ENCODE measurements at regions not wholly inside any gene's neighbourhood (a gene's known extent, or its start where the extent isn't known, plus 50 kb on each side); places are given as distances from the start of the nearest gene placed in this dataset.

DNA sequence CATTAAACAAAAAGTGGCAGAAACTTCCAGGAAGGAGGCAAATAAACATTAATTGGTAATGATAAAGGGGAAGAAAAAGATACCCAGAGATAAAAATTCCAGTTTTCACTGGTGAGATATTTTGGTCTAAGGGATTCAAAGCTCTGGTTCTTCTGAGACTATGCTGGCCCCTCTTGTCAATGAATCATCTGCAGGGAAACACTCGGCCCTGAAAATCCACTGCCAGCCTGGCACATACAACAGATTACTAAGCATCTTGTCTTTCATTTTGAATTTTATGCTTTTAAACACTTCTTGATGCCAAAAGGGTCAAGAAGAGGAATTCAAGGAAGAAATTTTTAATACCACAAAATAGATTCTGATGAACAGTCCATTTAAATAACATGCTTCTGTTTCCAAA is 1603.8 kb upstream of the ZEB2 start:
- H3K36me3 ChIP-seq (ENCODE audit: low read depth), result no peaks in the 10 kb centered on the region
- no peaks in the 10 kb centered on the region for H3K9me3 ChIP-seq
- intact Hi-C loops (cut with DNase I, micrococcal nuclease), result no loop called here
- no peak for TF ChIP-seq CTCF (IDR thresholded peaks at IDR 0.05)
- H3K4me1 ChIP-seq (ENCODE audit: low read depth), result no peaks in the 10 kb centered on the region
- H3K4me3 ChIP-seq, result no peak overlapping the region
- ATAC-seq (no peak), DNase-seq (no peak)

DNA sequence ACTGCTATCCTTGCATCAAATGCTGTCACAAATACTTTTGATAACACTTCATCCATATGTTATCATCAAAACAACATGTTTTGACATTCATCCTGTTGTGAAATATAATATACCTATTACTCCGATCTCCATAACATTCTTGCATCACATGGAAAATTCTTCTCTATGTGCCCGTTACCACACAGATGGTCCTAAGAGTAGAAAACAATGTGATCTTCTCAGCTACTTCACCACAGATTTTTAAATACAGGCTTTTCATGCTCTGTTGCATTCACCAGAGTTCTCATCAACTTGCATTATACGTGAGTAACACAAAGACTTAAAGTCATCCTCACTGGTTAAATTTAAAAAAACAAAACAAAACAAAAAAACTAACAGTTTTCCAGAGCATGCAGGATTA is 1603.3 kb upstream of the ZEB2 start:
- H3K4me1 ChIP-seq (ENCODE audit: low read depth), result no peaks in the 10 kb centered on the region
- ATAC-seq, result no peak
- TF ChIP-seq CTCF (IDR thresholded peaks at IDR 0.05), result no peak

GRCh38 chr2:146119586-146119985 is 1599.7 kb upstream of the ZEB2 start:
- H3K9me3 ChIP-seq, result no peaks in the 10 kb centered on the region
- ATAC-seq (no peak), DNase-seq (no peak)
- no peaks in the 10 kb centered on the region for H3K4me1 ChIP-seq (ENCODE audit: low read depth)
- H3K36me3 ChIP-seq (ENCODE audit: low read depth), result no peaks in the 10 kb centered on the region
- no peak overlapping the region for H3K4me3 ChIP-seq
- intact Hi-C loops (cut with DNase I, micrococcal nuclease), result no loop called here
- TF ChIP-seq CTCF (IDR thresholded peaks at IDR 0.05), result no peak

More for the DNA sequence above, 1603.3 kb upstream of the ZEB2 start:
- no peak overlapping the region for H3K4me3 ChIP-seq
- intact Hi-C loops (cut with DNase I, micrococcal nuclease), result no loop called here
- no peaks in the 10 kb centered on the region for H3K9me3 ChIP-seq
- H3K36me3 ChIP-seq (ENCODE audit: low read depth), result no peaks in the 10 kb centered on the region
- no peak for DNase-seq

- H3K9me3 ChIP-seq, result no peaks in the 10 kb centered on the region
- no peak overlapping the region for H3K4me3 ChIP-seq
- H3K4me1 ChIP-seq (ENCODE audit: low read depth), result no peaks in the 10 kb centered on the region
- H3K36me3 ChIP-seq (ENCODE audit: low read depth), result no peaks in the 10 kb centered on the region
- intact Hi-C loops (cut with DNase I, micrococcal nuclease), result no loop called here
- DNase-seq (no peak), ATAC-seq (no peak)
- TF ChIP-seq CTCF (IDR thresholded peaks at IDR 0.05), result no peak
These were observed 1589.1 kb upstream of the ZEB2 start for GRCh38 chr2:146108993-146109392.

GRCh38 chr2:146094185-146094584 is 1574.3 kb upstream of the ZEB2 start:
- H3K4me1 ChIP-seq (ENCODE audit: low read depth), result no peaks in the 10 kb centered on the region
- no peak overlapping the region for H3K4me3 ChIP-seq

More at GRCh38 chr2:146094185-146094584, 1574.3 kb upstream of the ZEB2 start:
- intact Hi-C loops (cut with DNase I, micrococcal nuclease), result no loop called here
- Histone ChIP-seq H3K36me3 (ENCODE audit: low read depth) (no peaks in the 10 kb centered on the region), H3K9me3 (peaks cover 27% of the 10 kb centered on the region)
- TF ChIP-seq CTCF (IDR thresholded peaks at IDR 0.05), result no peak
- DNase-seq (no peak), ATAC-seq (no peak)

Measured in mucosa of descending colon (tissue), 3 donors.